ENCODE measurements at regions not wholly inside any gene's neighbourhood (a gene's known extent, or its start where the extent isn't known, plus 50 kb on each side); places are given as distances from the start of the nearest gene placed in this dataset.

GRCh38 chr2:40823478-40823877 lies 371.6 kb upstream of the SLC8A1 start:
- DNase-seq, result no peak

GRCh38 chr2:40824278-40824677 lies 372.4 kb upstream of the SLC8A1 start:
- DNase-seq, result no peak

GRCh38 chr2:40827392-40827791 lies 375.5 kb upstream of the SLC8A1 start:
- DNase-seq, result no peak

GRCh38 chr2:40831321-40831873 lies 379.5 kb upstream of the SLC8A1 start:
- no peak for DNase-seq

GRCh38 chr2:40841856-40842255 lies 390.0 kb upstream of the SLC8A1 start:
- DNase-seq, result no peak

GRCh38 chr2:40844353-40845277 lies 392.7 kb upstream of the SLC8A1 start:
- DNase-seq, result no peak

GRCh38 chr2:40851661-40852060 lies 399.8 kb upstream of the SLC8A1 start:
- DNase-seq, result no peak

- no peak for DNase-seq
Measured at GRCh38 chr2:40859617-40860016, 407.7 kb upstream of the SLC8A1 start.

GRCh38 chr2:40867829-40868228 lies 415.9 kb upstream of the SLC8A1 start:
- DNase-seq, result no peak

GRCh38 chr2:40872580-40872979 lies 420.7 kb upstream of the SLC8A1 start:
- no peak for DNase-seq

- no peak for DNase-seq
Measured at GRCh38 chr2:40874380-40874779, 422.5 kb upstream of the SLC8A1 start.

GRCh38 chr2:40877734-40878288 lies 425.9 kb upstream of the SLC8A1 start:
- no peak for DNase-seq

GRCh38 chr2:40879305-40879704 lies 427.4 kb upstream of the SLC8A1 start:
- DNase-seq, result no peak

- DNase-seq, result no peak
Measured at GRCh38 chr2:40886100-40886499, 434.2 kb upstream of the SLC8A1 start.

- DNase-seq, result no peak
Measured at GRCh38 chr2:40886655-40887054, 434.8 kb upstream of the SLC8A1 start.

GRCh38 chr2:40896358-40896757 lies 444.5 kb upstream of the SLC8A1 start:
- no peak for DNase-seq

GRCh38 chr2:40914666-40915065 lies 462.8 kb upstream of the SLC8A1 start:
- no peak for DNase-seq

- DNase-seq, result no peak
Measured at GRCh38 chr2:40915651-40916050, 463.8 kb upstream of the SLC8A1 start.

GRCh38 chr2:40935349-40935748 lies 483.5 kb upstream of the SLC8A1 start:
- no peak for DNase-seq

- no peak for DNase-seq
Measured at GRCh38 chr2:40937284-40937683, 485.4 kb upstream of the SLC8A1 start.

- no peak for DNase-seq
Measured at GRCh38 chr2:40953341-40953740, 501.5 kb upstream of the SLC8A1 start.

GRCh38 chr2:40955042-40955441 lies 503.2 kb upstream of the SLC8A1 start:
- no peak for DNase-seq

- DNase-seq, result no peak
Measured at GRCh38 chr2:40955635-40956034, 503.7 kb upstream of the SLC8A1 start.

GRCh38 chr2:40957508-40957907 lies 505.6 kb upstream of the SLC8A1 start:
- DNase-seq, result no peak
